GM18951 (cell line): ENCODE measurements at regions not wholly inside any gene's neighbourhood (a gene's known extent, or its start where the extent isn't known, plus 50 kb on each side); places are given as distances from the start of the nearest gene placed in this dataset.

ENCODE experiments used
- POLR2A ChIP-seq: IDR thresholded peaks from 4 replicates; pipeline ENCODE4 v1.6.1; 2011; ENCODE audit warnings: mild to moderate bottlenecking; ENCODE audit not compliant: insufficient read length, insufficient read depth; ENCODE audit errors: extremely low read depth
- in situ Hi-C: fragments of 300-500 bp; cut with MboI; formaldehyde crosslinking; loops from one replicate; pipeline ENCODE4 v1.12.0; 2022; ENCODE audit warnings: low sequenced_read_pairs, mixed read lengths, inconsistent platforms; ENCODE audit not compliant: unreplicated experiment

- in situ Hi-C loops: no loop called here
- no peak for TF ChIP-seq POLR2A
These were observed 553.2 kb downstream of the MAT2B start for GRCh38 chr5:164058621-164059020.

GRCh38 chr5:164059471-164059870, 554.1 kb downstream of the MAT2B start:
- no peak for TF ChIP-seq POLR2A
- in situ Hi-C loops: no loop called here

GRCh38 chr5:164060786-164061355, 555.5 kb downstream of the MAT2B start:
- no peak for TF ChIP-seq POLR2A
- in situ Hi-C loops: no loop called here

GRCh38 chr5:164062304-164062703, 556.9 kb downstream of the MAT2B start:
- in situ Hi-C loops: no loop called here
- TF ChIP-seq POLR2A: no peak

- TF ChIP-seq POLR2A: no peak
- in situ Hi-C loops: no loop called here
These were observed 559.8 kb downstream of the MAT2B start for GRCh38 chr5:164065266-164065665.

- no peak for TF ChIP-seq POLR2A
- in situ Hi-C loops: no loop called here
These were observed 566.3 kb downstream of the MAT2B start for GRCh38 chr5:164071671-164072070.

- in situ Hi-C loops: no loop called here
- no peak for TF ChIP-seq POLR2A
These were observed 567.7 kb downstream of the MAT2B start for GRCh38 chr5:164073081-164073480.

- TF ChIP-seq POLR2A: no peak
- in situ Hi-C loops: no loop called here
These were observed 571.1 kb downstream of the MAT2B start for GRCh38 chr5:164076556-164076955.

- in situ Hi-C loops: no loop called here
- TF ChIP-seq POLR2A: no peak
These were observed 584.9 kb downstream of the MAT2B start for GRCh38 chr5:164090358-164090757.

GRCh38 chr5:164091836-164092235, 586.4 kb downstream of the MAT2B start:
- in situ Hi-C loops: no loop called here
- no peak for TF ChIP-seq POLR2A

GRCh38 chr5:164094291-164094690, 588.9 kb downstream of the MAT2B start:
- in situ Hi-C loops: no loop called here
- no peak for TF ChIP-seq POLR2A

GRCh38 chr5:164097749-164098148, 592.3 kb downstream of the MAT2B start:
- in situ Hi-C loops: no loop called here
- no peak for TF ChIP-seq POLR2A

GRCh38 chr5:164098531-164098930, 593.1 kb downstream of the MAT2B start:
- in situ Hi-C loops: no loop called here
- TF ChIP-seq POLR2A: no peak

GRCh38 chr5:164098979-164099378, 593.6 kb downstream of the MAT2B start:
- TF ChIP-seq POLR2A: no peak
- in situ Hi-C loops: no loop called here

- no peak for TF ChIP-seq POLR2A
- in situ Hi-C loops: no loop called here
These were observed 610.0 kb downstream of the MAT2B start for GRCh38 chr5:164115420-164115819.

GRCh38 chr5:164119806-164120447, 614.5 kb downstream of the MAT2B start:
- in situ Hi-C loops: no loop called here
- TF ChIP-seq POLR2A: no peak
